ENCODE measurements at regions not wholly inside any gene's neighbourhood (a gene's known extent, or its start where the extent isn't known, plus 50 kb on each side); places are given as distances from the start of the nearest gene placed in this dataset.

- TF ChIP-seq, protein P1, sequence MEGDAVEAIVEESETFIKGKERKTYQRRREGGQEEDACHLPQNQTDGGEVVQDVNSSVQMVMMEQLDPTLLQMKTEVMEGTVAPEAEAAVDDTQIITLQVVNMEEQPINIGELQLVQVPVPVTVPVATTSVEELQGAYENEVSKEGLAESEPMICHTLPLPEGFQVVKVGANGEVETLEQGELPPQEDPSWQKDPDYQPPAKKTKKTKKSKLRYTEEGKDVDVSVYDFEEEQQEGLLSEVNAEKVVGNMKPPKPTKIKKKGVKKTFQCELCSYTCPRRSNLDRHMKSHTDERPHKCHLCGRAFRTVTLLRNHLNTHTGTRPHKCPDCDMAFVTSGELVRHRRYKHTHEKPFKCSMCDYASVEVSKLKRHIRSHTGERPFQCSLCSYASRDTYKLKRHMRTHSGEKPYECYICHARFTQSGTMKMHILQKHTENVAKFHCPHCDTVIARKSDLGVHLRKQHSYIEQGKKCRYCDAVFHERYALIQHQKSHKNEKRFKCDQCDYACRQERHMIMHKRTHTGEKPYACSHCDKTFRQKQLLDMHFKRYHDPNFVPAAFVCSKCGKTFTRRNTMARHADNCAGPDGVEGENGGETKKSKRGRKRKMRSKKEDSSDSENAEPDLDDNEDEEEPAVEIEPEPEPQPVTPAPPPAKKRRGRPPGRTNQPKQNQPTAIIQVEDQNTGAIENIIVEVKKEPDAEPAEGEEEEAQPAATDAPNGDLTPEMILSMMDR (IDR thresholded peaks at IDR 0.05; ENCODE audit: poor library complexity): no peak
- TF ChIP-seq EZH2 (IDR thresholded peaks at IDR 0.05; ENCODE audit: borderline replicate concordance): no peak
- no peak for TF ChIP-seq EZH2phosphoT487 (IDR thresholded peaks at IDR 0.05; ENCODE audit: low read depth, severe bottlenecking, unreplicated experiment)
- WGBS (ENCODE audit: low lambda C conversion rate, missing lambda C conversion rate): 91% methylated on average over 2 of the region's 2 CpGs
- H3K9me2 ChIP-seq (replicated peaks; ENCODE audit: insufficient read depth): no peaks in the 10 kb centered on the region
Observed at GRCh38 chr2:228942856-228943255, 328.2 kb downstream of the PID1 start.

DNA sequence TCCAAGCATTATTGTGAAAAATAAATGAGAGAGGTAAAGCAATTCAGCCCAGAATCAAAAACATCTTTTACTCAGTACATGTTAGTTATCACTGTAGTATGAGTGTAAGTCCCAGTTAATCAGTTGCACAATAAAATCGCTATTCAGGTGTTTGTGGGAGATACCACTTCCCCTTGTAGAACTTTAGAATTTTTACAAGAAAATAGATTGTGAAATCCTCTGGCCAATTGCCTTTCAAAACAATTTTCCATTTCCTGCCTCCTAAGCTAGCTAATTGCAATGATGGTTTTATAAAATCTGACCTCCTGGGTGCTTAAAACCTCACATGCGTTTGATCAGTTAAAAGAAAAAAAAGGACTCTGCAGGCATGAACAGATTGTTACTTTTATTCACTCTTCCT, 332.5 kb downstream of the PID1 start:
- H3K27me3 ChIP-seq: no peaks in the 10 kb centered on the region
- no peak overlapping the region for H3K4me3 ChIP-seq
- no peaks in the 10 kb centered on the region for H3K9me3 ChIP-seq (ENCODE audit: low read depth)
- H3K79me2 ChIP-seq: no peaks in the 10 kb centered on the region
- 49% methylated on average over 2 of the region's 2 CpGs for WGBS (ENCODE audit: low lambda C conversion rate, missing lambda C conversion rate)
- no peak overlapping the region for H3K27ac ChIP-seq
- H3K9me2 ChIP-seq (replicated peaks; ENCODE audit: insufficient read depth): no peaks in the 10 kb centered on the region
- no peaks in the 10 kb centered on the region for H4K20me1 ChIP-seq (ENCODE audit: insufficient read depth, poor library complexity, severe bottlenecking)
- no peak for DNase-seq (ENCODE audit: low spot score)
- no peak overlapping the region for H3K4me2 ChIP-seq
- TF ChIP-seq, protein P1 (IDR thresholded peaks at IDR 0.05; ENCODE audit: poor library complexity): no peak
- TF ChIP-seq EZH2phosphoT487 (IDR thresholded peaks at IDR 0.05; ENCODE audit: low read depth, severe bottlenecking, unreplicated experiment): no peak
- no peak for TF ChIP-seq EZH2 (IDR thresholded peaks at IDR 0.05; ENCODE audit: borderline replicate concordance)
- H2AFZ ChIP-seq: no peak overlapping the region
- H3K4me1 ChIP-seq (ENCODE audit: insufficient read depth): no peaks in the 10 kb centered on the region
- H3K36me3 ChIP-seq (replicated peaks; ENCODE audit: insufficient read depth, low read depth): no peaks in the 10 kb centered on the region

More at GRCh38 chr2:228942856-228943255, 328.2 kb downstream of the PID1 start:
- H3K36me3 ChIP-seq (replicated peaks; ENCODE audit: insufficient read depth, low read depth): no peaks in the 10 kb centered on the region
- no peak for DNase-seq (ENCODE audit: low spot score)
- H3K4me2 ChIP-seq: no peak overlapping the region
- H3K27ac ChIP-seq: no peak overlapping the region
- H3K9me3 ChIP-seq (ENCODE audit: low read depth): no peaks in the 10 kb centered on the region
- no peak overlapping the region for H3K4me3 ChIP-seq
- H4K20me1 ChIP-seq (ENCODE audit: insufficient read depth, poor library complexity, severe bottlenecking): no peaks in the 10 kb centered on the region
- no peaks in the 10 kb centered on the region for H3K4me1 ChIP-seq (ENCODE audit: insufficient read depth)
- no peaks in the 10 kb centered on the region for H3K79me2 ChIP-seq
- no peaks in the 10 kb centered on the region for H3K27me3 ChIP-seq
- H2AFZ ChIP-seq: no peak overlapping the region

DNA sequence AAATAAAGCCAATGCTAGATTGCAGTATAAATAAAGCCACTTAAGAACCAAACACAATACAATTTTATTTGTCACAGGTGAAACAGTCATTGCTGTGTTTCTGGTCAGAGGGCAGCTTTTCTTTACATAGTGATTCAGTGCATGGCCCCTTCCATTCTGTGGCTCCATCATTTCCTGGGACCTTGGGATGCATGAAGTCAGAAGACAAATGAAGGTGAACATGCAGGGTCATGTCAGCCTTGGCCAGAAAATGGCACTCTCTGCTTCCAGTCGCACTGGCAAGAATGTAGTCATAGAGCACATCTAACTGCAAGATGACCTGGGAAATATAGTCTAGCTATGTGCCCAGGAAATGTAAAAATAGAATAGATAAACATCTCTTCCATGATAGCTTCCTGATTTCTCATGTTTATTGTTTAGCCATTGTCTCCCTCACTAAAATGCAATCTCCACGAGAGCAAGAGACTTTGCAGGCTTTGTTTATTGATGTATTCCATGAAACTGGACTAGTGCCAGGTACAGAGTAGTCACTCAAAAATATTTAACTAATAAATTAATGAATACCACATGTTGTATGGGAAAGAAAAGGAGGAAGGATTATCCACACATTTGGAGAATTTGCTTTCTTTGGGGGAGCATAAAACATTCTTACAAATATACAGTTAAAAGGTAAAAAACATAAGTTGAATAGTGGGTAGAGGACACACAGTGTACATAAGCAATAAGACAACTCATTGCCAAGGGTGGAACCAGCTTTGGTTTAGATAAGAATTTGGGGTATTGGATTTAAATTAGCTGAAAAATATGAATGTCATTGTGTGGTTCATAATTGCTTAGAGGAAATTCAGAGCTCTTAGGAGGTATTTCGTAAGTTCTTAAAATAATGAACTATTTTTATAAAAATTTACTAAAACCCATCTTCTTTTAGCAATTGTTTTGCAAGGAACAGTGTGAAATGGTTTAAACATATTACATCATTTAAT, 343.8 kb downstream of the PID1 start:
- Histone ChIP-seq H3K9me2 (replicated peaks; ENCODE audit: insufficient read depth) (no peaks in the 10 kb centered on the region), H3K27me3 (no peaks in the 10 kb centered on the region), H3K9me3 (ENCODE audit: low read depth) (peaks cover under 1% of the 10 kb centered on the region), H3K4me1 (ENCODE audit: insufficient read depth) (no peaks in the 10 kb centered on the region), H3K27ac (no peak overlapping the region), H3K4me3 (no peak overlapping the region), H3K36me3 (replicated peaks; ENCODE audit: insufficient read depth, low read depth) (no peaks in the 10 kb centered on the region), H2AFZ (no peak overlapping the region), H3K4me2 (no peak overlapping the region), H4K20me1 (ENCODE audit: insufficient read depth, poor library complexity, severe bottlenecking) (no peaks in the 10 kb centered on the region), H3K79me2 (no peaks in the 10 kb centered on the region)
- whole genome bisulfite sequencing (ENCODE audit: low lambda C conversion rate, missing lambda C conversion rate): 65% methylated on average over 3 of the region's 3 CpGs
- TF ChIP-seq, protein P1 (IDR thresholded peaks at IDR 0.05; ENCODE audit: poor library complexity): no peak
- TF ChIP-seq EZH2phosphoT487 (IDR thresholded peaks at IDR 0.05; ENCODE audit: low read depth, severe bottlenecking, unreplicated experiment) (no peak), EZH2 (IDR thresholded peaks at IDR 0.05; ENCODE audit: borderline replicate concordance) (no peak)
- peak; percentile 4 for DNase-seq (ENCODE audit: low spot score)
